Psoas muscle (tissue), 7 donors: ENCODE measurements at regions not wholly inside any gene's neighbourhood (a gene's known extent, or its start where the extent isn't known, plus 50 kb on each side); places are given as distances from the start of the nearest gene placed in this dataset.

Experiments
- ATAC-seq, 4 donors: fragments of 200-7000 bp; cut with Tn5 transposase; one replicate each; pipeline ENCODE4 v1.9.1; 2020; ENCODE audit warnings: moderate library complexity in 3 of 4, mild to moderate bottlenecking in 2 of 4
- DNase-seq, 2 donors: peaks; one replicate each; pipeline ENCODE4 v3.0.0-alpha.2; 2020
- H3K27ac ChIP-seq: fragments of 200-600 bp; one replicate; pipeline ENCODE4 v1.8.0; 2022
- H3K27me3 ChIP-seq, 3 donors: fragments of 200-600 bp in 1 of 3; one replicate each; pipeline versions ENCODE4 v1.6.1 to v1.8.0; 2013 to 2022; ENCODE audit warnings: low read length in 2 of 3, mild to moderate bottlenecking in 2 of 3, moderate library complexity in 1 of 3; ENCODE audit not compliant: insufficient read depth in 3 of 3
- H3K36me3 ChIP-seq, 2 donors: fragments of 200-600 bp in 1 of 2; one replicate each; pipeline versions ENCODE4 v1.6.1 to v1.8.0; 2013 to 2022; ENCODE audit warnings: low read depth in 1 of 2, mild to moderate bottlenecking in 1 of 2, moderate library complexity in 1 of 2; ENCODE audit not compliant: insufficient read depth in 1 of 2
- H3K4me1 ChIP-seq: fragments of 200-600 bp; one replicate; pipeline ENCODE4 v1.8.0; 2022
- H3K4me3 ChIP-seq: fragments of 200-600 bp; one replicate; pipeline ENCODE4 v1.8.0; 2022; ENCODE audit warnings: mild to moderate bottlenecking
- H3K9me3 ChIP-seq: fragments of 200-600 bp; one replicate; pipeline ENCODE4 v1.8.0; 2022
- CTCF ChIP-seq: fragments of 200-600 bp; IDR thresholded peaks from one replicate; pipeline ENCODE4 v1.8.0; 2022; ENCODE audit warnings: antibody characterized with exemption
- WGBS, 3 donors: extraction: QIAGEN DNeasy Blood & Tissue Kit; methylation state at CpG; one replicate each; pipeline versions ENCODE4 v1.1.6 to v1.1.7; 2013; 5-methylcytosine and 5-hydroxymethylcytosine counted together
- intact Hi-C, 2 donors: fragments of 100-400 bp; cut with DNase I; formaldehyde crosslinking; loops; one replicate each; pipeline versions ENCODE4 v1.11.0 to v1.14.2; 2022
- donor health status: healthy with polysubstance abuse.
- donor health status: DM: no; HTN: no; CAD: no; lungs with moderate emphysema.
- donor health status: Bipolar disorder and iron deficiency.
- donor health status: healthy.
- donor health status: DM: yes; HTN: yes; CAD: no.
- donor health status: DM: no; HTN: no; CAD: no.
- donor health status: DM: yes; HTN: yes; CAD: no.

DNA sequence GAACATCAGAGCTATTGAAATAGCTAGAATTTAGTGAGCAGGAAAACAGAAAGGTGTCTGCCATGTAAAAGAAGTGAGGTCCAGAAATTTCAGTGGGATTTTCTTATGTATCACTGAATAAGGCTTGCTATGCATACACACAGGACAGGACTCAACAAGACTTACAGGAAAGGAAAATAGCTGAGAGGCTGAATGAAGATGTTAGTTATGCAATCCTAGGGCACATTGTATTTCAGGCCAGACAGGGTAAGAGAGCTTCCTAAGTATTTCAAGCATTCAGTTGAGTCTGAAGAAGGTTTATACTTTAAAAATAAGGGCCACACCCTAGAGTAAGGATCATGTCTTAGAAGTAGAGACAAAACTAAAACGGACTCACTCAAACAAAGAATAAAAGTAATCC lies 419.9 kb upstream of the PRR20A start:
- WGBS, 3 donors = 83 to 86% (median 84%) methylated on average over 1 of the region's 1 CpG
- no peaks in the 10 kb centered on the region for H3K9me3 ChIP-seq

GRCh38 chr13:56735537-56735942 lies 405.2 kb upstream of the PRR20A start:
- 94 to 97% (median 95%) methylated on average over 29 to 35 of the region's 35 CpGs for WGBS, 3 donors
- H3K9me3 ChIP-seq = no peaks in the 10 kb centered on the region
- no peak for ATAC-seq
- no peak overlapping the region for H3K27ac ChIP-seq
- intact Hi-C loops = no loop called here
- H3K4me3 ChIP-seq = no peak overlapping the region
- TF ChIP-seq CTCF = no peak
- no peaks in the 10 kb centered on the region for H3K4me1 ChIP-seq
- DNase-seq = peak in 1 of 2 donors; percentile 36
- no peaks in the 10 kb centered on the region for H3K27me3 ChIP-seq
- H3K36me3 ChIP-seq = no peaks in the 10 kb centered on the region

More for the DNA sequence above, 419.9 kb upstream of the PRR20A start:
- DNase-seq = no peak
- intact Hi-C loops = no loop called here
- Histone ChIP-seq H3K4me1 (no peaks in the 10 kb centered on the region), H3K27ac (no peak overlapping the region), H3K4me3 (no peak overlapping the region), H3K27me3 (no peaks in the 10 kb centered on the region), H3K36me3 (no peaks in the 10 kb centered on the region)
- ATAC-seq = no peak
- TF ChIP-seq CTCF = no peak

DNA sequence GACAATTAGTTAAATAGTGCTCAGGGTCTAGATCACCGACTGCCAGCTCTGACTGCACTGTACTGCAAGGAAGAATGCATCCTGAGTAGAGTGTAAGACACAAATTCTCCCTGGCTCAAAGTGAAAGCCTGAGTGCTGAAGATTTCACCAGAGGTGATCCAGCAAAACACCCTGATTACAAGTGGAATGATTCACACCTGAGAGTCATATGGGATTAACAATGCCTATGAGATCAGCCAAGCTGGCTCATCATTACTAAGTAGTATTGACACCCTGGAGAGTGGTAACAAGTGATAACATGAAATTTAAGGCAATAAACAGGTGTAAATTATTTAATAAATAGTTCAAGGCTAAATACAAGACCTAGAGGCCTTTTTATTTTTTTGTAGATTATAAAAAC lies 403.8 kb upstream of the PRR20A start:
- H3K4me3 ChIP-seq = no peak overlapping the region
- intact Hi-C loops = no loop called here
- no peaks in the 10 kb centered on the region for H3K4me1 ChIP-seq
- no peaks in the 10 kb centered on the region for H3K27me3 ChIP-seq
- 77 to 80% (median 80%) methylated on average over 1 of the region's 1 CpG for WGBS, 3 donors
- H3K27ac ChIP-seq = no peak overlapping the region
- H3K36me3 ChIP-seq = no peaks in the 10 kb centered on the region
- no peaks in the 10 kb centered on the region for H3K9me3 ChIP-seq
- DNase-seq (no peak), ATAC-seq (no peak)
- no peak for TF ChIP-seq CTCF

DNA sequence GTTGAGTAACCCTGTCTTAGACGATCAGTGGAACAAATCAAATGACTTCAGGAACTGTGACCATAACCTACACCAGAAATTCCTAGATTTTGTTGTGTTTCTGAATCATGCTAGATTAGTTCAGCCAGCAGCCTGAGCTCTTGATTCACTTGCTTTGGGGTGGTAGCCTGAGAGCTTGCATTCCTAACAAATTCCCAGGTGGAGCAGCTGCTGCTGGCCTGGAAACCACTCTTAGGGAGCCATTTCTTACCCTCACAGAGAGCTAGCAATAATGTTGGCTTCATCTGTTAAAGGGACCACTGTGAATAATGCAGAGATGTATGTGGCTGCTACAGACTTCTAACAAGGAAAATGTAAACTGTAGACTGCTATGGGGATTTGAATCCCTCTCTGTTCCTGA lies 388.1 kb upstream of the PRR20A start:
- intact Hi-C loops = no loop called here

More for the DNA sequence above, 388.1 kb upstream of the PRR20A start:
- no peak for DNase-seq
- no peaks in the 10 kb centered on the region for H3K4me1 ChIP-seq
- no peaks in the 10 kb centered on the region for H3K9me3 ChIP-seq
- no peak for ATAC-seq
- no peaks in the 10 kb centered on the region for H3K27me3 ChIP-seq
- no peak for TF ChIP-seq CTCF
- WGBS, 3 donors = 11 to 29% (median 19%) methylated on average over 1 of the region's 1 CpG
- H3K36me3 ChIP-seq = no peaks in the 10 kb centered on the region
- H3K4me3 ChIP-seq = no peak overlapping the region
- no peak overlapping the region for H3K27ac ChIP-seq
